Transverse colon (tissue), 3 donors: ENCODE measurements at regions not wholly inside any gene's neighbourhood (a gene's known extent, or its start where the extent isn't known, plus 50 kb on each side); places are given as distances from the start of the nearest gene placed in this dataset.

Experiments
- EP300 ChIP-seq: sonication (generic); formaldehyde crosslinking; IDR thresholded peaks from one replicate; pipeline ENCODE4 v1.6.1; 2017; ENCODE audit warnings: antibody characterized with exemption, low read depth
- POLR2A ChIP-seq: fragments of 450-650 bp; IDR thresholded peaks from one replicate; pipeline ENCODE4 v1.6.1; 2016; ENCODE audit warnings: antibody characterized with exemption, mild to moderate bottlenecking, moderate library complexity
- TF ChIP-seq, protein P1 (sequence below), 5 experiments: fragments of 200-600 bp in 3 of 5; fragments of 450-650 bp in 2 of 5; sonication (generic) in 3 of 5; IDR thresholded peaks; 1 replicate in 2 of 5; 2 replicates in 3 of 5; pipeline ENCODE4 v1.5.1; 2016 to 2017; ENCODE audit warnings: antibody characterized with exemption in 5 of 5, inconsistent platforms in 3 of 5, mild to moderate bottlenecking in 2 of 5, moderate library complexity in 1 of 5

DNA sequence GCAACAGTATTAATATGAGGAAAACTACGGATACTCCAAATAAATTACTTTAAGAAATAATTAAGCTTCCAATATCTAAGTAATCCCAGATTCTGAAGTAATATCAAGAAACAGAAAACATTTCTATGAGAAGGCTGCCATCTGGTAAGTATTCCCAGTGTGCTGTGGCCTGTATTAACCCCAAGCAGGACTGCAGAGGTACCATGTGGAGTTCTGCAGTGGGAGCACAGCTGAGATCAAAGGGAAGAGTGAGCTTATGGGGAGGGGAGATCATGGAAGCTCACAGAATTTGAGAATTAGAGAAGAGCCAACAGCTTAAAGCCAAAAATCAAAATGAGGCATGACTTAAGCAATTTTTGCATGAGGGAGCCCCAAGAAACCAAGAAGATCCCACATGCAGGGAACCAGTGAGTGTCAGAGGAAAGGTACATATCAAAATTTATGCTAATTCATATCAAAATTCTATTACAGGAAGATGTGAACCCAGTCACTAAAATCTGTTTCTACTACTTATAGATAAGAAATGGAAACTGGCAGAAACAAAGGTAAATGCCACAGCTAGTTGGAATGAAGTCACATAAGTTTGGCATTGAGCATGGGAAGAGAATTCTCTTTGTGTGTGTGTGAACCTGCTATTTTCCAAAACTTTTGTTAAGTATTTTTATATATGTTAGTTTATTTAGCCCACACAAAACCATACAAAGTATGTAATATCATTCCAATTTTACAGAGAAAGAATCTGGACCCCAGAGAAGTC is 62.6 kb upstream of the KITLG start:
- TF ChIP-seq, protein P1, sequence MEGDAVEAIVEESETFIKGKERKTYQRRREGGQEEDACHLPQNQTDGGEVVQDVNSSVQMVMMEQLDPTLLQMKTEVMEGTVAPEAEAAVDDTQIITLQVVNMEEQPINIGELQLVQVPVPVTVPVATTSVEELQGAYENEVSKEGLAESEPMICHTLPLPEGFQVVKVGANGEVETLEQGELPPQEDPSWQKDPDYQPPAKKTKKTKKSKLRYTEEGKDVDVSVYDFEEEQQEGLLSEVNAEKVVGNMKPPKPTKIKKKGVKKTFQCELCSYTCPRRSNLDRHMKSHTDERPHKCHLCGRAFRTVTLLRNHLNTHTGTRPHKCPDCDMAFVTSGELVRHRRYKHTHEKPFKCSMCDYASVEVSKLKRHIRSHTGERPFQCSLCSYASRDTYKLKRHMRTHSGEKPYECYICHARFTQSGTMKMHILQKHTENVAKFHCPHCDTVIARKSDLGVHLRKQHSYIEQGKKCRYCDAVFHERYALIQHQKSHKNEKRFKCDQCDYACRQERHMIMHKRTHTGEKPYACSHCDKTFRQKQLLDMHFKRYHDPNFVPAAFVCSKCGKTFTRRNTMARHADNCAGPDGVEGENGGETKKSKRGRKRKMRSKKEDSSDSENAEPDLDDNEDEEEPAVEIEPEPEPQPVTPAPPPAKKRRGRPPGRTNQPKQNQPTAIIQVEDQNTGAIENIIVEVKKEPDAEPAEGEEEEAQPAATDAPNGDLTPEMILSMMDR (IDR thresholded peaks at IDR 0.05): no peak
- TF ChIP-seq EP300 (no peak), POLR2A (no peak)
